Keratinocyte (primary cell): ENCODE measurements at regions not wholly inside any gene's neighbourhood (a gene's known extent, or its start where the extent isn't known, plus 50 kb on each side); places are given as distances from the start of the nearest gene placed in this dataset.
"Not testable (repeated sequence)": the region's sequence is repeated elsewhere in the genome, so short reads cannot be mapped to it uniquely, and the experiment has no call there.

Source experiments
- CTCF ChIP-seq, 3 experiments: IDR thresholded peaks in 1 of 3; conservative IDR thresholded peaks in 1 of 3; optimal IDR thresholded peaks in 1 of 3; 2 replicates in 2 of 3; 3 replicates in 1 of 3; pipeline versions ENCODE3 to v1.5.1; 2011; ENCODE audit warnings: low read length in 3 of 3, mild to moderate bottlenecking in 3 of 3, moderate library complexity in 2 of 3, control low read depth in 1 of 3, inconsistent platforms in 1 of 3; ENCODE audit not compliant: insufficient read depth in 2 of 3; ENCODE audit errors: extremely low read depth in 1 of 3
- EZH2 ChIP-seq: IDR thresholded peaks from one replicate; pipeline ENCODE4 v1.6.1; 2012; ENCODE audit warnings: inconsistent platforms, mild to moderate bottlenecking, low read length, moderate library complexity

DNA sequence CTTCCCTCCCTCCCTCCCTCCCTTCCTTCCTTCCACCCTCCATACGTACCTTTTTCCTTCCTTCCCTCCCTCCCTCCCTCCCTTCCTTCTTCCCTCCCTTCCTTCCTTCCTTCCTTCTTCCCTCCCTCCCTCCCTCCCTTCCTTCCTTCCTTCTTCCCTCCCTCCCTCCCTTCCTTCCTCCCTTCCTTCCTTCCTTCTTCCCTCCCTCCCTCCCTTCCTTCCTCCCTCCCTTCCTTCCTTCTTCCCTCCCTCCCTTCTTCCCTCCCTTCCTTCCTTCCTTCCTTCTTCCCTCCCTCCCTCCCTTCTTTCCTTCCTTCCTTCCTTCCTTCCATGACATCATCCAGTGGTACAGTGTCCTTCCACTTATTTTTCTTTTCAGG, 394.9 kb upstream of the KCNMB2 start:
- not testable (repeated sequence) for TF ChIP-seq EZH2; CTCF (optimal IDR thresholded peaks at IDR 0.05 in 1 of 3, IDR thresholded peaks at IDR 0.05 in 1 of 3, conservative IDR thresholded peaks at IDR 0.05 in 1 of 3; ENCODE audit: extremely low read depth in 1 of 3, insufficient read depth in 2 of 3, low read length in 3 of 3)
